Stomach smooth muscle (tissue), 2 donors: ENCODE measurements at regions not wholly inside any gene's neighbourhood (a gene's known extent, or its start where the extent isn't known, plus 50 kb on each side); places are given as distances from the start of the nearest gene placed in this dataset.

Experiments
- H3K27ac ChIP-seq: one replicate; pipeline ENCODE4 v1.7.0; 2013; ENCODE audit warnings: mild to moderate bottlenecking, low read length, inconsistent platforms
- H3K27me3 ChIP-seq, 2 donors: one replicate each; pipeline ENCODE4 v1.7.0; 2013; ENCODE audit warnings: low read length in 2 of 2; ENCODE audit not compliant: insufficient read depth in 2 of 2, control insufficient read depth in 1 of 2
- H3K36me3 ChIP-seq, 2 donors: one replicate each; pipeline ENCODE4 v1.7.0; 2013; ENCODE audit warnings: low read length in 2 of 2; ENCODE audit not compliant: control insufficient read depth in 2 of 2, insufficient read depth in 2 of 2
- H3K4me1 ChIP-seq: one replicate; pipeline ENCODE4 v1.7.0; 2013; ENCODE audit warnings: low read length; ENCODE audit not compliant: control insufficient read depth, insufficient read depth
- H3K4me3 ChIP-seq, 2 donors: one replicate each; pipeline ENCODE4 v1.7.0; 2013; ENCODE audit warnings: low read length in 2 of 2
- H3K9ac ChIP-seq, 2 donors: one replicate each; pipeline ENCODE4 v1.7.0; 2013; ENCODE audit warnings: low read length in 2 of 2, mild to moderate bottlenecking in 1 of 2
- H3K9me3 ChIP-seq, 2 donors: one replicate each; pipeline ENCODE4 v1.7.0; 2013; ENCODE audit warnings: low read length in 2 of 2; ENCODE audit not compliant: control insufficient read depth in 2 of 2
- donor health status: healthy.
- donor health status: Pancreatic carcinoma.

DNA sequence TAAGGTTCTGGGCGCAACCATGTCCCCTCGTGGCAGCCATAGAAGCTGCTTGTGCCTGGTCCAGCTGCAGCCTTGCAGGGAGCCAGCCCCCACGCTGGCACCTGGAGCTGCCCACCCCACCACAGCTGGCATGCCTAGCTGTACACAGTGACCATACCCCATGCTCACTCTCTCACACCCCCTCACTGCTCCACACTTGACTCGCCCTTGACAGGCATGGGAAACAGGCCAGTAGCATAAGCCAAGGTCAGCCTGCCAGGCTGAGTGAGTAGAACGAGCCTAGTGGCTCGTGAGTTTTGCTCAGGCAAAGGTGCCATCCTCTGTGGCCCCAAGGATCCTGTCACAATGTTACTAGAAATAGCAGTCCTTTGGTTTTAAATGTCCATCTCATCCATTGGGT is 52.7 kb upstream of the CADM2 start:
- H3K27me3 ChIP-seq: no peaks in the 10 kb centered on the region
- no peaks in the 10 kb centered on the region for H3K4me1 ChIP-seq
- no peaks in the 10 kb centered on the region for H3K36me3 ChIP-seq
- no peaks in the 10 kb centered on the region for H3K9me3 ChIP-seq
- H3K4me3 ChIP-seq: no peak overlapping the region
- no peak overlapping the region for H3K27ac ChIP-seq
- H3K9ac ChIP-seq: no peak overlapping the region
